ENCODE measurements at regions not wholly inside any gene's neighbourhood (a gene's known extent, or its start where the extent isn't known, plus 50 kb on each side); places are given as distances from the start of the nearest gene placed in this dataset.

DNA sequence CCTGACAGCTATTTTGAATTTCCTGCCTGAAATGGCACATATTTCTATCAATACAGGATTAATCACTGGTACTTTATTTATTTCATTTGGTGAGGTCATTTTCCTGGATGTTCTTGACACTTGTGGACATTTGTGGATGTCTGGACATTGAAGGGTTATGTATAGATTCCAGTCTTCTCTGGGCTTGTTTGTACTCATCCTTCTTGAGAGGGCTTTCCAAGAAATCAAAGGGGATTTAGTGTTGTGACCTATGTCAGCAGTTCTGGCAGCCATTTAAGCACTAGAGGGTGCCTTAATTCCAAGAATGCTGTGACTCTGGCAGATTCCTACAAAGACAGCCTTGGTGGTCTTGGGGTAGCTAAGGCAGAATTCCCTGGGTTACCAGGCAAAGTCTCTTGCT, 259.7 kb downstream of the CSNK1G3 start:
- TF ChIP-seq CTCF (IDR thresholded peaks at IDR 0.05) (no peak), POLR2A (IDR thresholded peaks at IDR 0.05) (no peak)

Data from right lobe of liver (tissue), 4 donors.